Karpas-422 (cell line): ENCODE measurements at regions not wholly inside any gene's neighbourhood (a gene's known extent, or its start where the extent isn't known, plus 50 kb on each side); places are given as distances from the start of the nearest gene placed in this dataset.
"Not testable (repeated sequence)": the region's sequence is repeated elsewhere in the genome, so short reads cannot be mapped to it uniquely, and the experiment has no call there.

Experiments used
- DNase-seq: peaks from one replicate; pipeline ENCODE4 v3.0.0-alpha.2; 2015
- H2AFZ ChIP-seq: fragments of 200-600 bp; sonication (generic); 2 replicates; pipeline ENCODE4 v1.6.1; 2014; ENCODE audit warnings: antibody characterized with exemption, low read length, mixed read lengths
- H3K27ac ChIP-seq: fragments of 200-600 bp; sonication (generic); 2 replicates; pipeline ENCODE4 v1.5.1; 2014; ENCODE audit warnings: mild to moderate bottlenecking, low read length, moderate library complexity
- H3K27me3 ChIP-seq: fragments of 200-600 bp; sonication (generic); 2 replicates; pipeline ENCODE4 v1.6.1; 2014; ENCODE audit warnings: low read length, mixed read lengths
- H3K36me3 ChIP-seq: fragments of 200-600 bp; sonication (generic); 2 replicates; pipeline ENCODE4 v1.6.1; 2014; ENCODE audit warnings: low read length, mixed read lengths; ENCODE audit not compliant: insufficient read depth
- H3K4me1 ChIP-seq: fragments of 200-600 bp; sonication (generic); 2 replicates; pipeline ENCODE4 v1.6.1; 2014; ENCODE audit warnings: mild to moderate bottlenecking, low read length, mixed read lengths
- H3K4me2 ChIP-seq: fragments of 200-600 bp; sonication (generic); 2 replicates; pipeline ENCODE4 v1.6.1; 2014; ENCODE audit warnings: low read length, low read depth, mild to moderate bottlenecking; ENCODE audit not compliant: poor library complexity, severe bottlenecking
- H3K4me3 ChIP-seq: fragments of 200-600 bp; sonication (generic); 2 replicates; pipeline ENCODE4 v1.5.1; 2014; ENCODE audit warnings: mild to moderate bottlenecking, antibody characterized with exemption, low read length, mixed read lengths
- H3K79me2 ChIP-seq: fragments of 200-600 bp; sonication (generic); 2 replicates; pipeline ENCODE4 v1.6.1; 2014; ENCODE audit warnings: mild to moderate bottlenecking, low read length, mixed read lengths
- H3K9ac ChIP-seq: fragments of 200-600 bp; sonication (generic); 2 replicates; pipeline ENCODE4 v1.6.0; 2014; ENCODE audit warnings: low read length
- H3K9me2 ChIP-seq: fragments of 200-600 bp; sonication (generic), shearing (Covaris generic); replicated peaks from 2 replicates; pipeline ENCODE4 v1.6.0; 2014; ENCODE audit warnings: mild to moderate bottlenecking, low read length, moderate library complexity; ENCODE audit not compliant: insufficient read depth
- H3K9me3 ChIP-seq: fragments of 300-700, 200-600 bp; sonication (generic); 2 replicates; pipeline ENCODE4 v1.6.1; 2014; ENCODE audit warnings: low read length, mixed read lengths
- H4K20me1 ChIP-seq: fragments of 200-600 bp; sonication (generic); 2 replicates; pipeline ENCODE4 v1.6.1; 2014; ENCODE audit warnings: mild to moderate bottlenecking, antibody characterized with exemption, low read length, low read depth; ENCODE audit not compliant: insufficient read depth

DNA sequence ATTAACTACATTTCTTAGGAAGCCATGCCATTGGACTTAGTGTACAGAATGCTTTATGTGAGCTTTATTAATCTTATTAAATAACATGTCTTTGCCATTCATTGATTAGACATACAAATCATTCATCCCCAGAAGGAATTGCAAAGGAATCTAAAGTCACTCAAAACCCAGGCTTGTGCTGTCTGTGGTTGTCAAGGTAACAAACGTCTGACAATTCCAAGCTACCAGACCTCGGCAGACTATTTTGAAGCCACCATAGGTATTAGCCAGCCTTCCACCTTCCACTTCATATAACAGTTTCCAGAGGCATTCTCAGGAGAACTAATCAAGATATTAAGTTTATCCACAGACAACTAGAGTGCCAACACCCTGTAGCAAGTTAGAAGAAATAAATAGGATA is 135.2 kb upstream of the TUSC1 start:
- Histone ChIP-seq H3K4me1 (no peaks in the 10 kb centered on the region), H3K9ac (no peak overlapping the region)

DNA sequence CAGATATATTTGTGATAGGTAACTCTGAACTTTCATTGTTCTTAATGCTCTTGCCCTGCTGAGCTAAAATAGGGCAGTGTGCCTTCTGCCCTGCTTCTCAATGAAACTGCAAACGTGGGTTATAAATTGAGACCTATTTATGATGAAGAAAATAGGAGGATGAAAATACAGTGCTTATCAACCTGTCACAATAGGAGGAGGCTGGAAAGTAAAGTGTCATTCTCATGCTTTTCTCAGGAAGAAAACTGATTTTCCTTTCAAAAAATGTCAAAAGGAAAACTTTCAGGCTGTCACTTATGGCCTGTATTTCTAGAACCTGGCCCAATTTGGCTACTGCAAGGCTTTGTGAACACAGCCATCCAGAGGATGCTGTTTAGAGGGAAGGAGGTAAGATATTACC is 130.3 kb upstream of the TUSC1 start:
- no peak overlapping the region for H3K27ac ChIP-seq
- H3K4me3 ChIP-seq = no peak overlapping the region
- H3K79me2 ChIP-seq = no peaks in the 10 kb centered on the region
- no peaks in the 10 kb centered on the region for H3K36me3 ChIP-seq
- H3K4me1 ChIP-seq = no peaks in the 10 kb centered on the region
- H3K27me3 ChIP-seq = no peaks in the 10 kb centered on the region
- H3K9me3 ChIP-seq = peaks cover 9% of the 10 kb centered on the region; the same call in 1 of the 2 replicates
- no peaks in the 10 kb centered on the region for H3K9me2 ChIP-seq
- H4K20me1 ChIP-seq = no peaks in the 10 kb centered on the region
- no peak overlapping the region for H3K9ac ChIP-seq
- DNase-seq = no peak
- H3K4me2 ChIP-seq = no peak overlapping the region
- H2AFZ ChIP-seq = no peak overlapping the region

More for the DNA sequence above, 135.2 kb upstream of the TUSC1 start:
- H2AFZ ChIP-seq = no peak overlapping the region
- no peaks in the 10 kb centered on the region for H3K79me2 ChIP-seq
- no peak for DNase-seq
- no peaks in the 10 kb centered on the region for H3K27me3 ChIP-seq
- no peak overlapping the region for H3K27ac ChIP-seq
- H3K36me3 ChIP-seq = no peaks in the 10 kb centered on the region
- H3K4me3 ChIP-seq = no peak overlapping the region
- H4K20me1 ChIP-seq = no peaks in the 10 kb centered on the region
- no peaks in the 10 kb centered on the region for H3K9me2 ChIP-seq
- no peak overlapping the region for H3K4me2 ChIP-seq
- peaks cover 5% of the 10 kb centered on the region; the same call in 1 of the 2 replicates for H3K9me3 ChIP-seq

DNA sequence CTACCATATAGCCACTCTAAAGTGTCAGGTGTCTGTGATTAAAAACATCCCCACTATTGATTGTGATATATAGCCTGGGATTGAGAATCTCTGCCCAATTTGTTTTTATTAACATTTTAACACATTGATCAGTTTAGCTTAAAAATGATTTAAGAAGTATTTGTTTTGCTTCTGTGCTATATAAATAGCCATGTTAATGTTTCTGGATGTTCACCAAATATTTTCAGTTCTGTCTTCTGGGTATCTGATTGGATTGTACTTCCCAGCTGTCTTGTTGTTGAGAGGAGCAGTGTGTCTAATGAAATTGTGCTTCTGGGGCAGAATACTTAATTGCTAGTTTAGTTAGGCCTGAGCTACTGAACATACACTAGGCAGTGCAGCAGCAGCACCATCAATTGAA is 126.6 kb upstream of the TUSC1 start:
- DNase-seq = no peak
- H3K9me2 ChIP-seq = no peaks in the 10 kb centered on the region
- no peaks in the 10 kb centered on the region for H3K79me2 ChIP-seq
- no peak overlapping the region for H3K9ac ChIP-seq
- H3K9me3 ChIP-seq = peaks cover 15% of the 10 kb centered on the region; the same call in 1 of the 2 replicates
- no peaks in the 10 kb centered on the region for H3K36me3 ChIP-seq
- H3K27ac ChIP-seq = no peak overlapping the region
- no peaks in the 10 kb centered on the region for H3K27me3 ChIP-seq
- H3K4me2 ChIP-seq = no peak overlapping the region
- no peak overlapping the region for H3K4me3 ChIP-seq
- no peaks in the 10 kb centered on the region for H4K20me1 ChIP-seq
- H3K4me1 ChIP-seq = no peaks in the 10 kb centered on the region
- H2AFZ ChIP-seq = no peak overlapping the region

DNA sequence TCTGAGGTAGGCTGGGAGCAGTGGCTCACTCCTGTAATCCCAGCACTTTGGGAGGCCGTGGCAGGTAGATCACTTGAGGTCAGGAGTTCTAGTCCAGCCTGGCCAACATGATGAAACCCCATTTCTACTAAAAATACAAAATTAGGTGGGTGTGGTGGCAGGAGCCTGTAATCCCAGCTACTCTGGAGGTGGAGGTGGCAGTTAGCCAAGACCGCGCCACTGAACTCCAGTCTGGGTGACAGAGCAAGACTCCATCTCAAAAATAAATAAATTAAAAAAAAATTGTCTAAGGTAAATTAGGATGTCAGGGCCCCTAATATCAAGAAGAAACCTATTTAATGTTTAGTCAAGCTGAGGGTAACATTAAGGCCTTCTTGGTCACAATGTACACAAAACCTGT is 123.7 kb upstream of the TUSC1 start:
- not testable (repeated sequence) for H3K36me3 ChIP-seq, H3K79me2 ChIP-seq, H3K4me2 ChIP-seq, H3K27me3 ChIP-seq, H3K4me1 ChIP-seq, H3K9me2 ChIP-seq, H2AFZ ChIP-seq, H3K9ac ChIP-seq, H4K20me1 ChIP-seq, DNase-seq, H3K27ac ChIP-seq, H3K4me3 ChIP-seq
- peaks cover 16% of the 10 kb centered on the region; the same call in 1 of the 2 replicates for H3K9me3 ChIP-seq

DNA sequence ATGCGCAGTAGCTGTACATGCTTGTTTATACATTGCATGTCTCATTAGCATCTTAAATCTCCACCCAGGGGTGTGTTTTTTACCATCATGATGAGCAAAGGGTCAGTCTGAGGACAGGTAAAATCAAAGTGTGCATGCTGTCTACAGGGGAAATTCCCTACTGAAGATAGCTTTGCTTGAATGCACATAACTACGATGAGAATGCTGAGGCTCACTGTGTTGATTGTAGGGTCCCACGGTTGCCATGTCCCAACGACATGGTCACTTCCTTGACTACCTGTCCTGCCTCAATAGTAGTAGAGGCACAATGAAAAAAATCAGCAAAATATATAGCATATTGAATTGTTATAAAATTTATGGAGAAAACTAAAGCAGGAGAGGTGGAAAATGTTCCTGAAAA is 95.6 kb upstream of the TUSC1 start:
- Histone ChIP-seq H3K9me2 (no peaks in the 10 kb centered on the region), H4K20me1 (no peaks in the 10 kb centered on the region), H3K27me3 (no peaks in the 10 kb centered on the region), H3K9me3 (peaks cover 10% of the 10 kb centered on the region; the same call in 1 of the 2 replicates), H3K9ac (no peak overlapping the region), H3K4me2 (no peak overlapping the region), H2AFZ (no peak overlapping the region), H3K36me3 (no peaks in the 10 kb centered on the region), H3K4me3 (no peak overlapping the region), H3K4me1 (no peaks in the 10 kb centered on the region), H3K79me2 (no peaks in the 10 kb centered on the region), H3K27ac (no peak overlapping the region)
- DNase-seq = no peak

DNA sequence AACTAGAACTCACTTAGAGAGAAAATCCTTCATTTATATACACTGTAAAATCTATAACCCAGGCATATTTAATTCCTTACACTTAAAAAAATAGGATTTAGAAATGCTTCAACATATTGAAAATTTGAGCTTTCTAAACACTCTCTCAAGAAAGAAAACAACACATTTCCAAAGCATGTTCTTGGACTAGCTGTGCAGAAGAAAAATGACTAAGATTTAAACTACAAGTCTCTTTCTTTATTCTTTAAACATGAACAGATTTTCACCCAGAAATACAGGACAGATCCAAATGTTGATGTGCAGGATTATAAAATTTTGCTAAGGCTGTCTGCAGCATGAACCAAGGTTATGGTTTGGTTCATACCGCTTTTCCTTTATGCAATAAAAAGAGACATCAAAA is 77.7 kb upstream of the TUSC1 start:
- Histone ChIP-seq H3K36me3 (no peaks in the 10 kb centered on the region), H3K79me2 (no peaks in the 10 kb centered on the region)
- DNase-seq = no peak

DNA sequence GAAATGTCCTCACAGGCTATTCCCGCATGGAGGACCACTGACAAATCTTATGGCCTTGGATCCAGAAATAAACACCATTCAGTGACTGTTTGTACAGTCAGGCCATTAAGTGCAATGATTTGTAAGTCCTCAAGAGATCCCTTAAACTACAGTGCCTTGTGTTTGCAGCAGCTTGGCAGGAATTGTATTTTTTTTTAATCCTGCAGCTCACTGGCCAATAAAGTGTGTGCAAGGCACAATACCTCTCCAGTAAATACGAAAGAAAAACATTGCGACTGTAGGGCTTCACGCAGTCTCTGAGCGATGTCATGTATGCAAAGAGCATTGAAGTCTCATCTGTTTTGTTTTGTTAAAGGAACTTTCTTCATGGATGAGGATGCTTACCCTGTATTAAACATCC is 74.2 kb upstream of the TUSC1 start:
- Histone ChIP-seq H3K4me2 (no peak overlapping the region), H3K4me3 (no peak overlapping the region), H3K9ac (no peak overlapping the region), H3K79me2 (no peaks in the 10 kb centered on the region), H3K27ac (no peak overlapping the region), H3K9me2 (no peaks in the 10 kb centered on the region), H4K20me1 (no peaks in the 10 kb centered on the region), H3K36me3 (no peaks in the 10 kb centered on the region), H3K4me1 (no peaks in the 10 kb centered on the region), H3K9me3 (peaks cover 13% of the 10 kb centered on the region), H3K27me3 (no peaks in the 10 kb centered on the region), H2AFZ (no peak overlapping the region)
- DNase-seq = no peak

More for the DNA sequence above, 77.7 kb upstream of the TUSC1 start:
- Histone ChIP-seq H4K20me1 (no peaks in the 10 kb centered on the region), H2AFZ (no peak overlapping the region), H3K4me2 (no peak overlapping the region), H3K4me1 (no peaks in the 10 kb centered on the region), H3K4me3 (no peak overlapping the region), H3K27ac (no peak overlapping the region), H3K9ac (no peak overlapping the region), H3K9me3 (peaks cover 18% of the 10 kb centered on the region), H3K9me2 (no peaks in the 10 kb centered on the region), H3K27me3 (no peaks in the 10 kb centered on the region)

DNA sequence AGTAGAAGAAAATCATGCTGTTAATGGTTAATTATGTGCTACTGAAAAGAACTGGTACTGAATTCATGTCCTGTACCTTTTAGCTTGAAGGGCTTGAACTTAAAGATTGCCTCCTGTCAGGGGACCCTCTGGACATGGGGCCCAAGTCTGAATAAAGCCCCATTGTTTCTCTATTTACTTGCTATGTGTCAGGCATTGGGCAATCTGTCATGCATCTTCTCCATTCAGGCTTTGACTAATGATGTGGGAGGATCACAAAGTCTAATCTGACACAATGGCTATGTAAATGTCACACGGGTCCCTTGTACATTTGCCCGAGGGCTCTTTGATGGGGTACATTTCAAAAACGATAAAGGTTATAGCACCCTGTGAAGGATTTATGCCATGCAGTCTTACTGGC is 64.0 kb upstream of the TUSC1 start:
- no peak for DNase-seq

More for the DNA sequence above, 64.0 kb upstream of the TUSC1 start:
- Histone ChIP-seq H3K9me3 (peaks cover 10% of the 10 kb centered on the region), H3K4me3 (no peak overlapping the region), H3K36me3 (no peaks in the 10 kb centered on the region), H3K27me3 (no peaks in the 10 kb centered on the region), H3K27ac (no peak overlapping the region), H4K20me1 (no peaks in the 10 kb centered on the region), H3K79me2 (no peaks in the 10 kb centered on the region), H3K4me1 (no peaks in the 10 kb centered on the region), H2AFZ (no peak overlapping the region), H3K9me2 (no peaks in the 10 kb centered on the region), H3K4me2 (no peak overlapping the region), H3K9ac (no peak overlapping the region)
